ENCODE measurements at regions not wholly inside any gene's neighbourhood (a gene's known extent, or its start where the extent isn't known, plus 50 kb on each side); places are given as distances from the start of the nearest gene placed in this dataset.

DNA sequence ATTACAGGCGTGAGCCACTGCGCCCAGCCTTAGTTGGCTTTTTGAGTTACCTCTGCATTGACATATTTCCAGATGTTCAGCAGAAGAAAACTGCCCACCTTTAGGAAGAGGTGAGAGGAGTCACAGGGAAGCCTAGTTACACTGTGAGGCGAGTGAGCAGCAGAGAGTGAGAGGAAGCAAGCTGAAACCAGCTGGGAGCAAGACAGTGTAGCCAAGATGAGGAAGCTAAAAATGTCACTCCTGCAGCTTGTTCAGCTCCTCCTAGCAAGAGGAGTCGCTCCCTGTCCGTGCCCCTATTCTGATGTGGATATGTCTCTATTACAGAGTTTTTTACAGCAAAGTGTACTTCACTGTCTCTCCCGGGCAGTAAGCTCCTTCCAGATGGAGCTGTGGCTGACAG lies 127.6 kb downstream of the GXYLT1 start:
- TF ChIP-seq, protein P1, sequence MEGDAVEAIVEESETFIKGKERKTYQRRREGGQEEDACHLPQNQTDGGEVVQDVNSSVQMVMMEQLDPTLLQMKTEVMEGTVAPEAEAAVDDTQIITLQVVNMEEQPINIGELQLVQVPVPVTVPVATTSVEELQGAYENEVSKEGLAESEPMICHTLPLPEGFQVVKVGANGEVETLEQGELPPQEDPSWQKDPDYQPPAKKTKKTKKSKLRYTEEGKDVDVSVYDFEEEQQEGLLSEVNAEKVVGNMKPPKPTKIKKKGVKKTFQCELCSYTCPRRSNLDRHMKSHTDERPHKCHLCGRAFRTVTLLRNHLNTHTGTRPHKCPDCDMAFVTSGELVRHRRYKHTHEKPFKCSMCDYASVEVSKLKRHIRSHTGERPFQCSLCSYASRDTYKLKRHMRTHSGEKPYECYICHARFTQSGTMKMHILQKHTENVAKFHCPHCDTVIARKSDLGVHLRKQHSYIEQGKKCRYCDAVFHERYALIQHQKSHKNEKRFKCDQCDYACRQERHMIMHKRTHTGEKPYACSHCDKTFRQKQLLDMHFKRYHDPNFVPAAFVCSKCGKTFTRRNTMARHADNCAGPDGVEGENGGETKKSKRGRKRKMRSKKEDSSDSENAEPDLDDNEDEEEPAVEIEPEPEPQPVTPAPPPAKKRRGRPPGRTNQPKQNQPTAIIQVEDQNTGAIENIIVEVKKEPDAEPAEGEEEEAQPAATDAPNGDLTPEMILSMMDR (IDR thresholded peaks at IDR 0.05): no peak
- TF ChIP-seq ZFX (IDR thresholded peaks at IDR 0.05; ENCODE audit: borderline replicate concordance): no peak
